Astrocyte of the spinal cord (primary cell): ENCODE measurements at regions not wholly inside any gene's neighbourhood (a gene's known extent, or its start where the extent isn't known, plus 50 kb on each side); places are given as distances from the start of the nearest gene placed in this dataset.

Source experiments
- DNase-seq: peaks from one replicate; pipeline ENCODE4 v3.0.0; 2011; ENCODE audit warnings: low read depth, low spot score
- H3K4me3 ChIP-seq: 2 replicates; pipeline ENCODE4 v1.5.1; 2011; ENCODE audit warnings: low read depth, mild to moderate bottlenecking, low read length, moderate library complexity
- in situ Hi-C: cut with HindIII; loops from 2 replicates; pipeline ENCODE4 v1.10.0; 2017; ENCODE audit warnings: low sequenced_read_pairs
- TF ChIP-seq, protein P1 (sequence below): IDR thresholded peaks from 2 replicates; pipeline ENCODE4 v1.5.1; 2012; ENCODE audit warnings: low read depth, mild to moderate bottlenecking, low read length, inconsistent platforms

DNA sequence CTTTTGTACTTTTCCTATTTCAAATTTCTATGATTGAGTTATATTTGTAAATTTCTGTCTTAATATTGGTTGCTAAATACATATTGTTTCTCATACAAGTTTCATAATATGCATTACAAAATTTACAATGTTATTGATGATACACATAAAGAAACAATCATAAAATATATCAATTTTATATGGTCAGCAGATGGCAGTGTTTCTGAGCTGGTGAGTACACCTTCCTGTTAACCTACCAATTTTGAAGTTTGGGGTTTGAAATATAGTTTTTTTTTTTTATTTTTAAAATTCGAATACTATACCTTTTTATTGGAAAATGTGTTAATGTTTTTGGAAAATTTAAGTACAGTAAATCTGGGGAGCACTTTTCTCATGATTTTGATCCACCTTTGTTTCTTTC lies 1953.1 kb upstream of the ADGRL3 start:
- no peak for DNase-seq
- in situ Hi-C loops = no loop called here
- TF ChIP-seq, protein P1, sequence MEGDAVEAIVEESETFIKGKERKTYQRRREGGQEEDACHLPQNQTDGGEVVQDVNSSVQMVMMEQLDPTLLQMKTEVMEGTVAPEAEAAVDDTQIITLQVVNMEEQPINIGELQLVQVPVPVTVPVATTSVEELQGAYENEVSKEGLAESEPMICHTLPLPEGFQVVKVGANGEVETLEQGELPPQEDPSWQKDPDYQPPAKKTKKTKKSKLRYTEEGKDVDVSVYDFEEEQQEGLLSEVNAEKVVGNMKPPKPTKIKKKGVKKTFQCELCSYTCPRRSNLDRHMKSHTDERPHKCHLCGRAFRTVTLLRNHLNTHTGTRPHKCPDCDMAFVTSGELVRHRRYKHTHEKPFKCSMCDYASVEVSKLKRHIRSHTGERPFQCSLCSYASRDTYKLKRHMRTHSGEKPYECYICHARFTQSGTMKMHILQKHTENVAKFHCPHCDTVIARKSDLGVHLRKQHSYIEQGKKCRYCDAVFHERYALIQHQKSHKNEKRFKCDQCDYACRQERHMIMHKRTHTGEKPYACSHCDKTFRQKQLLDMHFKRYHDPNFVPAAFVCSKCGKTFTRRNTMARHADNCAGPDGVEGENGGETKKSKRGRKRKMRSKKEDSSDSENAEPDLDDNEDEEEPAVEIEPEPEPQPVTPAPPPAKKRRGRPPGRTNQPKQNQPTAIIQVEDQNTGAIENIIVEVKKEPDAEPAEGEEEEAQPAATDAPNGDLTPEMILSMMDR = peak; percentile 15
- no peak overlapping the region for H3K4me3 ChIP-seq

DNA sequence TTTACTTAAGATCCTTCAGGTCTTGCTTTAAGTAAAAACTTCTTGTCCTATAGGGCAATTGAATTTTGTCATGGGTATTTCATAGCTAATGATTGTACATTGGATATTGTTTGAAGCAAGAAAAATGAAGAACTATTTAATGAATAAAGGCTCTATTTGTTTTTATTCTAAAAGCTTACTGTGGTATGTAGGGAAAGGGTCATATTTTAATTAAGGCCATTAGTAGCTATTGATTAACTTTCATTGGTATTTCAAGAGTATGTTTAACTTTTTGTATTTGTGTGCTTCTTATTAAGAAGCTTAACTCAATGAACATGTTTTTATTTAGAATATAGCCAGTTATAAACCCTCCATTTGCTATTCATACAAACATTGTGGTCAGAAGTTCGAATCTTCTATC lies 1951.8 kb upstream of the ADGRL3 start:
- no peak overlapping the region for H3K4me3 ChIP-seq
- no peak for DNase-seq
- in situ Hi-C loops = no loop called here
- TF ChIP-seq, protein P1 = no peak

DNA sequence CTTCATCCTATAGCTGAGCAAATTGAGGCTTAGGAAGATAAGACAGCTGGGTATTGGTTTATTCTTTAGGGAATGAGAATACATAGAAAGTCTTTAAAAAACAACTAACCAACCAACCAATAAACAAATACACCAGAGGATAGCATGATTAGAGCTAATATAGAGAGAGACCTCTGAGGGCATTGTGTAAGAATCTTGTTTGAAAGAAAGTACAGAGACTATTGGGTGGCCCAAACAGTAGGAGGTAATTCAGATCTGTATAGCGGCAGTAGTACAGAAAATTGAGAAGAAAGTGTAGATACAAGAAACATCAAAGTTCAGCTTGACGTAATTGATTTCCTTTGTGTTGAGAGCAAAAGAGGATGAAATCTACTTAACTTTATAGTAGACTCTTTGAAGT lies 1951.0 kb upstream of the ADGRL3 start:
- in situ Hi-C loops = no loop called here
- TF ChIP-seq, protein P1 = no peak
- DNase-seq = no peak
- H3K4me3 ChIP-seq = no peak overlapping the region

DNA sequence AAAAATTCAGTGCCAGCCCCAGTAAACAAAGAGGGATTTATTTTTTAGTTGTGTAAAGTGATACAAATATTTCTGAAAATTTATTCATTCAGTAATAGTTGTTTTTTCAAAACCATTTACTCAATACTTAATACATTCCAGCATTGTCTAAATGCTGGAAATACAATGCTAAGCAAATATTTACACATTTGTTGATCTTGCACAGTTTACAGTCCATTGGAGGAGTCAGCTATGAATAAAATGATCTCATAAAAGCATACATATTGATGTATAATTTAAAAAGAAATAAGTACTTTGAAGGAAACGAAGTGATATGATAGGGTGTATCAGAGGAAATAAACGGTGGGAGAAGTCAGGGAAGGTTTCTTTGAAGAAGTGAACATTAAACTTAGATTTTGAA lies 1942.1 kb upstream of the ADGRL3 start:
- TF ChIP-seq, protein P1 = no peak
- no peak overlapping the region for H3K4me3 ChIP-seq
- DNase-seq = no peak
- in situ Hi-C loops = no loop called here

DNA sequence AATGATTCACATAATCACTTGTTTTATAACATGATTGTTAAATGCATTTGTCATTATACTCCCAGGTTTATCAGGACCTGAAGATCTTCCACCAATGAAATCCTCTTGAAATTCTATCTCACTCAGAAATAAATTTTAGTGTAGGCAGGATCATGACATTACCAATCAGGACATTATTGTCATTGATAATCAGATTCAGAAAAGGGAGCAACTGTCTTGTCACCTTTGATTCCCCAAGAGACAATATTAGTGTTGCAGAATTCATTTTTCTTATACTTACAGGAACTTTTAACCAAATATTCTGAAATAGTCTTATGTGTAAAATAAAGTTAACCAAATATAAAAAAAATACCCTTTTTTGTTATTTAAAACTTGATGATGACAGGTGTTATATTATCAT lies 1892.5 kb upstream of the ADGRL3 start:
- no peak for DNase-seq
- in situ Hi-C loops = no loop called here
- TF ChIP-seq, protein P1 = no peak
- H3K4me3 ChIP-seq = no peak overlapping the region

GRCh38 chr4:59314637-59315036 lies 1885.5 kb upstream of the ADGRL3 start:
- in situ Hi-C loops = no loop called here
- TF ChIP-seq, protein P1 = no peak
- no peak overlapping the region for H3K4me3 ChIP-seq
- no peak for DNase-seq

GRCh38 chr4:59339631-59340030 lies 1860.5 kb upstream of the ADGRL3 start:
- in situ Hi-C loops = no loop called here
- DNase-seq = no peak
- TF ChIP-seq, protein P1 = no peak
- H3K4me3 ChIP-seq = no peak overlapping the region
